H9 (cell line): ENCODE measurements at regions not wholly inside any gene's neighbourhood (a gene's known extent, or its start where the extent isn't known, plus 50 kb on each side); places are given as distances from the start of the nearest gene placed in this dataset.

Experiments used
- DNase-seq: peaks from one replicate; pipeline ENCODE4 v3.0.0-alpha.2; 2017
- H2AFZ ChIP-seq: one replicate; pipeline ENCODE4 v1.6.1; 2013; ENCODE audit warnings: mild to moderate bottlenecking, low read length, control low read depth, moderate library complexity
- H2AK5ac ChIP-seq: 2 replicates; pipeline ENCODE4 v1.6.1; 2013; ENCODE audit warnings: low read length, control low read depth, mixed read lengths; ENCODE audit not compliant: insufficient read length
- H2BK120ac ChIP-seq: one replicate; pipeline ENCODE4 v1.6.1; 2013; ENCODE audit warnings: low read depth, mild to moderate bottlenecking, low read length, control low read depth, inconsistent platforms; ENCODE audit not compliant: poor library complexity, severe bottlenecking
- H2BK12ac ChIP-seq: 2 replicates; pipeline ENCODE4 v1.6.1; 2013; ENCODE audit warnings: low read length, control low read depth, mixed read lengths, low read depth; ENCODE audit not compliant: insufficient read length
- H2BK15ac ChIP-seq: 2 replicates; pipeline ENCODE4 v1.6.1; 2013; ENCODE audit warnings: low read depth, low read length, control low read depth
- H2BK20ac ChIP-seq: one replicate; pipeline ENCODE4 v1.6.1; 2013; ENCODE audit warnings: low read depth, mild to moderate bottlenecking, low read length, control low read depth, inconsistent platforms; ENCODE audit not compliant: poor library complexity, severe bottlenecking
- H2BK5ac ChIP-seq: 2 replicates; pipeline ENCODE4 v1.6.1; 2013; ENCODE audit warnings: low read length, control low read depth, mixed read lengths; ENCODE audit not compliant: insufficient read length
- H3K14ac ChIP-seq: 2 replicates; pipeline ENCODE4 v1.6.1; 2013; ENCODE audit warnings: low read length, control low read depth; ENCODE audit not compliant: insufficient read depth
- H3K18ac ChIP-seq: 2 replicates; pipeline ENCODE4 v1.6.1; 2013; ENCODE audit warnings: low read depth, mild to moderate bottlenecking, mixed read lengths, low read length, control low read depth; ENCODE audit not compliant: insufficient read length
- H3K23ac ChIP-seq: 2 replicates; pipeline ENCODE4 v1.6.1; 2013; ENCODE audit warnings: low read length, control low read depth, mixed read lengths, low read depth; ENCODE audit not compliant: insufficient read length
- H3K23me2 ChIP-seq: 2 replicates; pipeline ENCODE4 v1.6.1; 2013; ENCODE audit warnings: low read depth, mild to moderate bottlenecking, mixed read lengths, low read length, control low read depth; ENCODE audit not compliant: insufficient read length, poor library complexity, severe bottlenecking
- H3K27ac ChIP-seq: 2 replicates; pipeline ENCODE4 v1.5.1; 2013; ENCODE audit warnings: low read length, control low read depth, mixed read lengths, low read depth; ENCODE audit not compliant: insufficient read length
- H3K27me3 ChIP-seq: 2 replicates; pipeline ENCODE4 v1.6.1; 2013; ENCODE audit warnings: low read length, control low read depth, inconsistent platforms; ENCODE audit not compliant: insufficient read depth
- H3K4ac ChIP-seq: 2 replicates; pipeline ENCODE4 v1.6.1; 2013; ENCODE audit warnings: low read depth, mild to moderate bottlenecking, control low read depth, inconsistent platforms, low read length, moderate library complexity
- H3K4me1 ChIP-seq: 2 replicates; pipeline ENCODE4 v1.6.1; 2013; ENCODE audit warnings: low read length, control low read depth, inconsistent platforms; ENCODE audit not compliant: insufficient read depth
- H3K4me2 ChIP-seq: 2 replicates; pipeline ENCODE4 v1.6.1; 2013; ENCODE audit warnings: low read length, control low read depth, mixed read lengths; ENCODE audit not compliant: insufficient read length, insufficient read depth
- H3K56ac ChIP-seq: 2 replicates; pipeline ENCODE4 v1.6.1; 2013; ENCODE audit warnings: low read depth, mild to moderate bottlenecking, mixed read lengths, low read length, control low read depth; ENCODE audit not compliant: insufficient read length
- H3K79me1 ChIP-seq: 2 replicates; pipeline ENCODE4 v1.6.1; 2013; ENCODE audit warnings: low read depth, mild to moderate bottlenecking, moderate library complexity, low read length, control low read depth, inconsistent platforms; ENCODE audit not compliant: insufficient read depth, poor library complexity, severe bottlenecking
- H3K79me2 ChIP-seq: 2 replicates; pipeline ENCODE4 v1.6.1; 2013; ENCODE audit warnings: low read length, control low read depth, inconsistent platforms; ENCODE audit not compliant: insufficient read depth
- H3K9ac ChIP-seq: 2 replicates; pipeline ENCODE4 v1.6.1; 2013; ENCODE audit warnings: low read length, control low read depth, mixed read lengths; ENCODE audit not compliant: insufficient read length; ENCODE audit errors: extremely low read depth
- H3K9me3 ChIP-seq: one replicate; pipeline ENCODE4 v1.6.1; 2013; ENCODE audit warnings: low read depth, low read length, inconsistent platforms; ENCODE audit not compliant: control insufficient read depth
- H3T11ph ChIP-seq: one replicate; pipeline ENCODE4 v1.6.1; 2013; ENCODE audit warnings: mild to moderate bottlenecking, low read length, control low read depth, inconsistent platforms
- H4K20me1 ChIP-seq: one replicate; pipeline ENCODE4 v1.6.1; 2013; ENCODE audit not compliant: control insufficient read depth, insufficient read length, insufficient read depth
- H4K5ac ChIP-seq: 2 replicates; pipeline ENCODE4 v1.6.1; 2013; ENCODE audit warnings: low read depth, mild to moderate bottlenecking, mixed read lengths, low read length, control low read depth; ENCODE audit not compliant: insufficient read length
- H4K8ac ChIP-seq: replicated peaks from 2 replicates; pipeline ENCODE4 v1.6.1; 2013; ENCODE audit warnings: low read length, control low read depth, mixed read lengths, low read depth; ENCODE audit not compliant: insufficient read length
- H4K91ac ChIP-seq: 2 replicates; pipeline ENCODE4 v1.6.1; 2013; ENCODE audit warnings: low read depth, mild to moderate bottlenecking, moderate library complexity, mixed read lengths, low read length, control low read depth; ENCODE audit not compliant: insufficient read length
- H3K27ac Mint-ChIP-seq, 3 experiments: 2 replicates in 2 of 3; 3 replicates in 1 of 3; pipeline ENCODE4 v1.8.0; 2020 to 2021; ENCODE audit warnings: mixed read lengths in 3 of 3, mild to moderate bottlenecking in 1 of 3, moderate library complexity in 1 of 3
- H3K27me3 Mint-ChIP-seq: 2 replicates; pipeline ENCODE4 v1.8.0; 2021; ENCODE audit warnings: low read depth, mild to moderate bottlenecking, moderate library complexity, mixed read lengths
- H3K36me3 Mint-ChIP-seq, 3 experiments: 2 replicates in 2 of 3; 3 replicates in 1 of 3; pipeline ENCODE4 v1.8.0; 2020 to 2021; ENCODE audit warnings: low read depth in 3 of 3, mixed read lengths in 3 of 3; ENCODE audit not compliant: insufficient read depth in 1 of 3
- H3K4me1 Mint-ChIP-seq, 2 experiments: 2 replicates each; pipeline ENCODE4 v1.8.0; 2020; ENCODE audit warnings: mixed read lengths in 2 of 2
- H3K4me3 Mint-ChIP-seq, 2 experiments: 2 replicates in 1 of 2; 3 replicates in 1 of 2; pipeline ENCODE4 v1.8.0; 2020 to 2021; ENCODE audit warnings: mild to moderate bottlenecking in 2 of 2, mixed read lengths in 2 of 2, moderate library complexity in 1 of 2
- H3K9me3 Mint-ChIP-seq, 2 experiments: 2 replicates in 1 of 2; 3 replicates in 1 of 2; pipeline ENCODE4 v1.8.0; 2020; ENCODE audit warnings: mild to moderate bottlenecking in 2 of 2, mixed read lengths in 2 of 2, moderate library complexity in 1 of 2
- CTCF ChIP-seq: fragments of 200-600 bp; sonication (generic); conservative IDR thresholded peaks from 3 replicates; pipeline ENCODE4 v1.8.0; 2021; ENCODE audit warnings: antibody characterized with exemption, mild to moderate bottlenecking
- WGBS: extraction: QIAGEN DNeasy Blood & Tissue Kit; methylation state at CpG from one replicate; pipeline ENCODE4 v1.1.7; 2013; ENCODE audit warnings: missing lambda C conversion rate, low lambda C conversion rate, mixed read lengths; ENCODE audit not compliant: insufficient read length; ENCODE audit errors: extremely low coverage; 5-methylcytosine and 5-hydroxymethylcytosine counted together

- H3K4me1 Mint-ChIP-seq: peaks cover 7 to 10% of the 10 kb centered on the region in 2 experiments; a peak in 1 of 4 replicates
- H4K8ac ChIP-seq: no peak overlapping the region
- H3K27ac ChIP-seq: no peak overlapping the region
- no peaks in the 10 kb centered on the region for H3K79me1 ChIP-seq
- H3K23ac ChIP-seq: no peak overlapping the region
- DNase-seq: no peak
- no peak overlapping the region for H4K91ac ChIP-seq
- H3K4ac ChIP-seq: no peak overlapping the region
- no peak overlapping the region for H2AK5ac ChIP-seq
- no CpG with 5 or more reads among the region's 5 CpGs for WGBS
- H3K27me3 ChIP-seq: no peaks in the 10 kb centered on the region
- no peak overlapping the region for H3K14ac ChIP-seq
- no peak overlapping the region for H3K9ac ChIP-seq
- no peak overlapping the region for H3K27ac Mint-ChIP-seq
- H2BK20ac ChIP-seq: no peak overlapping the region
- H2BK120ac ChIP-seq: no peak overlapping the region
- no peaks in the 10 kb centered on the region for H3K36me3 Mint-ChIP-seq
- no peak overlapping the region for H2BK15ac ChIP-seq
- no peak overlapping the region for H3T11ph ChIP-seq
- no peak overlapping the region for H2BK5ac ChIP-seq
- no peaks in the 10 kb centered on the region; the same call in 1 of the 2 replicates for H3K27me3 Mint-ChIP-seq
- H2BK12ac ChIP-seq: no peak overlapping the region
- H3K18ac ChIP-seq: no peak overlapping the region
- H3K4me2 ChIP-seq: no peak overlapping the region
- H3K9me3 ChIP-seq: no peaks in the 10 kb centered on the region
- H4K5ac ChIP-seq: no peak overlapping the region
- H3K79me2 ChIP-seq: no peaks in the 10 kb centered on the region
- no peak for TF ChIP-seq CTCF
- no peak overlapping the region for H2AFZ ChIP-seq
- H3K56ac ChIP-seq: no peak overlapping the region
- no peaks in the 10 kb centered on the region for H4K20me1 ChIP-seq
- H3K23me2 ChIP-seq: no peaks in the 10 kb centered on the region
- no peaks in the 10 kb centered on the region; a peak in 2 of 5 replicates for H3K9me3 Mint-ChIP-seq
- no peaks in the 10 kb centered on the region for H3K4me1 ChIP-seq
- no peak overlapping the region for H3K4me3 Mint-ChIP-seq
These were observed 56.2 kb upstream of the ANTXRL start for GRCh38 chr10:46230615-46231014.
